Nephron progenitor cell (in vitro differentiated cells): ENCODE measurements at regions not wholly inside any gene's neighbourhood (a gene's known extent, or its start where the extent isn't known, plus 50 kb on each side); places are given as distances from the start of the nearest gene placed in this dataset.

Experiments used
- DNase-seq: peaks from one replicate; pipeline ENCODE4 v3.0.0; 2021
- H3K27ac Mint-ChIP-seq: 2 replicates; pipeline ENCODE4 v1.8.0; 2021; ENCODE audit warnings: mild to moderate bottlenecking, moderate library complexity, mixed read lengths
- H3K27me3 Mint-ChIP-seq: 2 replicates; pipeline ENCODE4 v1.8.0; 2021; ENCODE audit warnings: mild to moderate bottlenecking, low read depth, mixed read lengths; ENCODE audit not compliant: poor library complexity
- H3K36me3 Mint-ChIP-seq: 2 replicates; pipeline ENCODE4 v1.8.0; 2021; ENCODE audit warnings: low read depth, mixed read lengths
- H3K4me1 Mint-ChIP-seq: 2 replicates; pipeline ENCODE4 v1.8.0; 2021; ENCODE audit warnings: mixed read lengths
- H3K4me3 Mint-ChIP-seq: 2 replicates; pipeline ENCODE4 v1.8.0; 2021; ENCODE audit warnings: mild to moderate bottlenecking, moderate library complexity, mixed read lengths
- H3K9me3 Mint-ChIP-seq: 2 replicates; pipeline ENCODE4 v1.8.0; 2021; ENCODE audit warnings: mild to moderate bottlenecking, moderate library complexity, mixed read lengths
- TF ChIP-seq, protein P1 (sequence below): fragments of 200-600 bp; sonication (generic); IDR thresholded peaks from 2 replicates; pipeline ENCODE4 v1.5.0; 2021; ENCODE audit warnings: antibody characterized with exemption

DNA sequence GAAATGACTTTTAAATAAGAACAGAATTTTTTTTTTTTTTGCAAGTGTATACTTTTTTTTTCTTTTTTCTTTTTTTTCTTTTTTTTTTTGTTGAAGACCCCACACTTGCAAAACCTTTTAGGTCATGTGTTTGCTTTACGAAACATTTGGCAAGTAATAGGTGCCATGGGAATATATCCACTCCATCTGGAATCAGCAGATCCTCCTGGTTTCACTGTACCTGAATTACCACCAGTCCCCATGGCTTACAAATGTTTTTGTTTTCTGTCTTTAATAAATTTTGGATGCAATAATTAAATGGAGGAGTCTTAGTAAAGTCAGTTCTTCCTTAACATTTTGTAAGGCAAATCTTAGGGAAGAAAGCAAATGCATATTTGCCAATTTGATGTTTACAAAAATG lies 559.7 kb upstream of the ZEB2 start:
- Mint-ChIP-seq H3K36me3 (no peaks in the 10 kb centered on the region), H3K9me3 (no peaks in the 10 kb centered on the region), H3K27ac (no peak overlapping the region), H3K4me1 (peaks cover 7% of the 10 kb centered on the region), H3K27me3 (no peaks in the 10 kb centered on the region), H3K4me3 (no peak overlapping the region)
- TF ChIP-seq, protein P1, sequence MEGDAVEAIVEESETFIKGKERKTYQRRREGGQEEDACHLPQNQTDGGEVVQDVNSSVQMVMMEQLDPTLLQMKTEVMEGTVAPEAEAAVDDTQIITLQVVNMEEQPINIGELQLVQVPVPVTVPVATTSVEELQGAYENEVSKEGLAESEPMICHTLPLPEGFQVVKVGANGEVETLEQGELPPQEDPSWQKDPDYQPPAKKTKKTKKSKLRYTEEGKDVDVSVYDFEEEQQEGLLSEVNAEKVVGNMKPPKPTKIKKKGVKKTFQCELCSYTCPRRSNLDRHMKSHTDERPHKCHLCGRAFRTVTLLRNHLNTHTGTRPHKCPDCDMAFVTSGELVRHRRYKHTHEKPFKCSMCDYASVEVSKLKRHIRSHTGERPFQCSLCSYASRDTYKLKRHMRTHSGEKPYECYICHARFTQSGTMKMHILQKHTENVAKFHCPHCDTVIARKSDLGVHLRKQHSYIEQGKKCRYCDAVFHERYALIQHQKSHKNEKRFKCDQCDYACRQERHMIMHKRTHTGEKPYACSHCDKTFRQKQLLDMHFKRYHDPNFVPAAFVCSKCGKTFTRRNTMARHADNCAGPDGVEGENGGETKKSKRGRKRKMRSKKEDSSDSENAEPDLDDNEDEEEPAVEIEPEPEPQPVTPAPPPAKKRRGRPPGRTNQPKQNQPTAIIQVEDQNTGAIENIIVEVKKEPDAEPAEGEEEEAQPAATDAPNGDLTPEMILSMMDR = no peak
- DNase-seq = no peak

DNA sequence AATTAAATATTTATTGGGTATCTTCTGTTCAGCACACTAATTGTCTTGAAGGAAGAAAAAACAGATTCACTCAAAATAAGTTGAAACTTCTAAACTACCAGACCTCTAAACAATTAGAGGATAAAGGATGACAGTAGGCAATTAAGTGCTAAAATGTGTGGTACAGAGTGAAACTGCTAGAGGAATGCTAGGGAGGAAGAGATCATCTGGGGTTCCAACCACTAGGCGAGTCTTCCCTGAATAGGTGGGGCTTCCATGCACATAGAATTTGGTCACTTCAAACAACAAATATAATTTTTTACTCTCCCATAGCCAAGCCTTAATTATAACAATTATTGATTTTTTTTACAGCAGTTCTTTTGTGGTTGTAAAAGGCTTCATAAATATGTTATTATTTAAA lies 559.0 kb upstream of the ZEB2 start:
- Mint-ChIP-seq H3K27me3 (no peaks in the 10 kb centered on the region), H3K27ac (no peak overlapping the region), H3K36me3 (no peaks in the 10 kb centered on the region), H3K4me3 (no peak overlapping the region), H3K9me3 (no peaks in the 10 kb centered on the region), H3K4me1 (peaks cover 7% of the 10 kb centered on the region)
- DNase-seq = no peak
- TF ChIP-seq, protein P1 = no peak

DNA sequence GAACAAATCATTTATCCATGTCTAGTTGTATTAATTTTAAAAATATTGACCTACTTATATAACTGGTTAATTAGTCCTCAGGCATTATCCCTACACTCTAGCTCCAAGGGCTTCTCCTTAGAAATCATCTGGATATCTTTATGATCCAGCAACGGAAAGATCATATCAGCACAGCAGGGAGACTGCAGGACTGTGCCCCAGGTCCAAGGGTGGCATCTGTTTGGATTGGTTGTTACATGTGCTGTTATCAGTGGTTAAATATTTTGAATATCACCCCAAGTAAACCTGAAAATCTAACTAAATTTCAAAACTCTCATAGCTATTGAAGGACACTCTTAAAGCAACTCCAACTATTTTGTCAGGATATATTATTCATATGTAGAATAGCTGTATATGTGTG lies 556.2 kb upstream of the ZEB2 start:
- no peaks in the 10 kb centered on the region for H3K9me3 Mint-ChIP-seq
- H3K36me3 Mint-ChIP-seq = no peaks in the 10 kb centered on the region
- TF ChIP-seq, protein P1 = no peak
- DNase-seq = no peak
- no peak overlapping the region for H3K4me3 Mint-ChIP-seq
- H3K27me3 Mint-ChIP-seq = no peaks in the 10 kb centered on the region
- no peak overlapping the region for H3K27ac Mint-ChIP-seq
- H3K4me1 Mint-ChIP-seq = peaks cover 7% of the 10 kb centered on the region

DNA sequence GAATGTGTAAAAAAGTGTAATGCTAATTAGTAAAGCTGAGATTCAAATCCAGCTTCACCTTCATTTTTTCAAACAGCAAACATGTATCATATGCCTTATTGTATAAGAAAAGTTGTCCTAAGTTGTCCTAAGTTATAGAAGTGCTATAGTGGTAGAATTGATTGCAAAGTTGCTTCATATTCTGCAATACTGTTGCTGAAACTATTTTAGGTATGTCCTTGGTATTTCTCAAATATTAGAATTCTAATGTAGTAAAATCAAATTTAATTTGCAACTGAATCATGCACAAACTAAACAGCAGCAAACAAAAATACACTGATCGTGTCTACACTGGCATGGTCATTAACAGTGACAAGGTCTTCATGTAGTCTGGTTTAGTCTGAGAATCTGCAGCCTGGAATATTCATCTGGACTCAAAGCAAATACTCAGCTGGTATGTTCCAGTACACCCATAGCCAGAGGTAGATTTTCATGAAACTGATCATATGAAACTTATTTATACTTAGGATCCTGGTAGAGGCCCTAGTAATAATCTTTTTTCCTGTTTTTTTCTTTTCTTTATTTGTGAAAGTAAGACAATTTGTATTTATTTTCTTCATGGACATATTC lies 555.6 kb upstream of the ZEB2 start:
- H3K27me3 Mint-ChIP-seq = no peaks in the 10 kb centered on the region
- no peak overlapping the region for H3K4me3 Mint-ChIP-seq
- no peak overlapping the region for H3K27ac Mint-ChIP-seq
- peaks cover 7% of the 10 kb centered on the region for H3K4me1 Mint-ChIP-seq
- TF ChIP-seq, protein P1 = no peak
- no peak for DNase-seq
- H3K36me3 Mint-ChIP-seq = no peaks in the 10 kb centered on the region
- H3K9me3 Mint-ChIP-seq = no peaks in the 10 kb centered on the region

DNA sequence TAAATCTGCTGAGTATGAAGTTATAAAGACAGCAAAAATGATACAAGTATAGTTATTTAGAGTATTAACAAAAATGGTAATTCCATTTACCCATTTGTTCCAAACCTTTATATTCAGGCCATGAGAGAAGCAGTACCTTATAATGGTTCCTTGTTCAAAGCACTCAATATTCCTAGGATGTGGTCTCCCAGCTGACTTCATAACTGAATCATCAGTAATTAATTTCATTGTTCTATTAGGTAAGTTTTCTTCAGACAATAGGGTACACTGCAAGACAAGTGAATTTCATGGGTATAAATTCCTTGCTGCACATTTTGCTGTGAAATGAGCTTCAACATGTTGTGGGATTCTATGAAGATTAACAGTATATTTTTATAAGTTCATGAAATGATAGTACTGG lies 550.8 kb upstream of the ZEB2 start:
- DNase-seq = no peak
- TF ChIP-seq, protein P1 = no peak
- Mint-ChIP-seq H3K4me1 (peaks cover 25% of the 10 kb centered on the region), H3K4me3 (no peak overlapping the region), H3K27ac (no peak overlapping the region), H3K27me3 (no peaks in the 10 kb centered on the region), H3K36me3 (peaks cover 8% of the 10 kb centered on the region), H3K9me3 (peaks cover 5% of the 10 kb centered on the region)

DNA sequence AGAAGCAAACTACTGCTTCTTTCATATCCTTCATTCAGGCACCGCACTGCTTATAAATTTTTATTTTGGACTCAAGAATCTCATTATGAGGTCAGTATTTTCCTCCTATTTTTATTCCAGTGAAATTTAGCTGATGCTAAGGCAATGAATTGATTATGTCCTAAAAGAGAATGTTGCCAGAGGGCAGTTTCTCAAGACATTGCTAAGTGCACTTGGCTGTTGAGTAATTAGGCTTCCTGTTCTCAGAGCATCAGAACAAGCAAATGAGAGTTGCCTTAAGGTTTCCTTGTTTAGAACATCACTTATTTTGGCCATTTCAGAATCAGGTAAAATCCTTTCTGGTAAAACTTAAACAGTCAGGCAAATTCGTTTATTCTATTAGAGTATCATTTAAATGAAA lies 548.6 kb upstream of the ZEB2 start:
- H3K4me3 Mint-ChIP-seq = no peak overlapping the region
- TF ChIP-seq, protein P1 = no peak
- no peak overlapping the region for H3K27ac Mint-ChIP-seq
- no peak for DNase-seq
- peaks cover 8% of the 10 kb centered on the region for H3K36me3 Mint-ChIP-seq
- H3K9me3 Mint-ChIP-seq = peaks cover 5% of the 10 kb centered on the region
- no peaks in the 10 kb centered on the region for H3K27me3 Mint-ChIP-seq
- peaks cover 28% of the 10 kb centered on the region for H3K4me1 Mint-ChIP-seq
